NOMO-1 treated with DMSO at 0.1 percent for 48 hours (cell line): ENCODE measurements at regions not wholly inside any gene's neighbourhood (a gene's known extent, or its start where the extent isn't known, plus 50 kb on each side); places are given as distances from the start of the nearest gene placed in this dataset.

ENCODE experiments used
- DNase-seq: peaks from one replicate; lab custom pipeline; 2025; ENCODE audit not compliant: unreplicated experiment; lab: John Stamatoyannopoulos, UW

GRCh38 chr6:149149653-149150052, 167.9 kb upstream of the TAB2 start:
- no peak for DNase-seq

GRCh38 chr6:149150301-149150700, 167.2 kb upstream of the TAB2 start:
- DNase-seq, result no peak

- no peak for DNase-seq
Observed at GRCh38 chr6:149150801-149151398, 166.6 kb upstream of the TAB2 start.

- no peak for DNase-seq
Observed at GRCh38 chr6:149152521-149152920, 165.0 kb upstream of the TAB2 start.

GRCh38 chr6:149153100-149153499, 164.4 kb upstream of the TAB2 start:
- DNase-seq, result no peak

- DNase-seq, result no peak
Observed at GRCh38 chr6:149153693-149154092, 163.8 kb upstream of the TAB2 start.

- DNase-seq, result no peak
Observed at GRCh38 chr6:149154261-149154821, 163.2 kb upstream of the TAB2 start.

- no peak for DNase-seq
Observed at GRCh38 chr6:149157126-149157525, 160.4 kb upstream of the TAB2 start.

GRCh38 chr6:149158076-149158475, 159.4 kb upstream of the TAB2 start:
- DNase-seq, result no peak

- no peak for DNase-seq
Observed at GRCh38 chr6:149160943-149161342, 156.6 kb upstream of the TAB2 start.

GRCh38 chr6:149162924-149163323, 154.6 kb upstream of the TAB2 start:
- no peak for DNase-seq

- DNase-seq, result no peak
Observed at GRCh38 chr6:149164199-149164750, 153.2 kb upstream of the TAB2 start.

- no peak for DNase-seq
Observed at GRCh38 chr6:149166336-149166735, 151.2 kb upstream of the TAB2 start.

- no peak for DNase-seq
Observed at GRCh38 chr6:149166747-149167146, 150.8 kb upstream of the TAB2 start.

- DNase-seq, result no peak
Observed at GRCh38 chr6:149168968-149169367, 148.5 kb upstream of the TAB2 start.

- DNase-seq, result no peak
Observed at GRCh38 chr6:149169761-149170511, 147.6 kb upstream of the TAB2 start.

- no peak for DNase-seq
Observed at GRCh38 chr6:149170564-149171452, 146.7 kb upstream of the TAB2 start.

GRCh38 chr6:149173222-149173621, 144.3 kb upstream of the TAB2 start:
- DNase-seq, result no peak

GRCh38 chr6:149174962-149175361, 142.6 kb upstream of the TAB2 start:
- DNase-seq, result no peak

- no peak for DNase-seq
Observed at GRCh38 chr6:149176971-149177667, 140.4 kb upstream of the TAB2 start.

- DNase-seq, result no peak
Observed at GRCh38 chr6:149179431-149179830, 138.1 kb upstream of the TAB2 start.
